Left renal cortex interstitium (tissue), 4 donors: ENCODE measurements at regions not wholly inside any gene's neighbourhood (a gene's known extent, or its start where the extent isn't known, plus 50 kb on each side); places are given as distances from the start of the nearest gene placed in this dataset.
A peak's percentile ranks its signal among the peaks of the same experiment; 100 is the strongest.
"Not testable (repeated sequence)": the region's sequence is repeated elsewhere in the genome, so short reads cannot be mapped to it uniquely, and the experiment has no call there.

Source experiments
- DNase-seq, 4 donors: peaks; one replicate each; pipeline ENCODE4 v3.0.0-alpha.2; 2013; ENCODE audit warnings: low read depth in 4 of 4, low spot score in 2 of 4, missing footprints in 1 of 4

DNA sequence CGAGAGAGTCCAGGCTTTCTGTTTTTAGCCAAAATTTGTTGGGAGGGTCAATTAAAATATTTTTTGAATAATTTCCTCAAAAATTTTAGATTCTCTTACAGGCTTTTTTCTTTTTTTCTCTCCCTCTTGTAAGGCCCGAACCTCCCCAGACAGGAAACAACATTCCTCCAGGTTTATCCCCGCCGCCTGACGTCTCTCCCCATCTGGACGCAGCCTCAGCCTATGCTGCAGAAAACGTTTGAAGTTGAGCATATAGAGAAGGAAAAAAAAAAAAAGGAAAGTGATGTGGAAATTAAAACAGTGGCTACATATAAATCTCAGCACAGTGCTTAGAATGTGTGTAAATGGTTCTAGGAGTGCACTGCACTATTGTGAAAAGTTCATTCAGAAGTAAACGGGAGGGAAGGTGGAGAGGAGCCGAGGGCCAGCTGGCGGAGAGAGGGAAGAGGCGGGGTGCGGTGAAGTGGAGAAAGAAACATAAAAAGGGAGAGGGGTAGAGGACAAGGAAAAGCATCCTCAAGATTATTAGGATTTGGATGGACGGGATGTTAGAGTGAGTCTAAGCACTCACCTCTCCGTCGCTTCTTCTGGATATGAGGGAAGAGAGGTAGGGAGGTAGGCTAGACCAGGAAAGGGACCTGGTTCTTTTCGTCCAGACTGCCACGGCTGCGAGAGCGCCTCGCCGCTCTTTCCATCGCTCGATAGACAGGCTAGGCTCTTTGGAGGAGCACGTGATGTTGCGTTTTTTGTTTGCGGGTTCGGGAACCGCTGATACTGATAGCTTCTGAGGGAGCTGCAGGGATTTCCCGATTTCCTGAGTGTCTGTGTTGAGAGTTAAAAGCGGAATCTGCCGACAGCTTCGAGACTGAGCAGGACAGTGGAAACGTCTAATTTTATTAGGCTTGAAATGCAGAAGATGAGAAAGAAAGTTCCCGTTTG lies 98.7 kb downstream of the TRIM27 start:
- DNase-seq: no peak

DNA sequence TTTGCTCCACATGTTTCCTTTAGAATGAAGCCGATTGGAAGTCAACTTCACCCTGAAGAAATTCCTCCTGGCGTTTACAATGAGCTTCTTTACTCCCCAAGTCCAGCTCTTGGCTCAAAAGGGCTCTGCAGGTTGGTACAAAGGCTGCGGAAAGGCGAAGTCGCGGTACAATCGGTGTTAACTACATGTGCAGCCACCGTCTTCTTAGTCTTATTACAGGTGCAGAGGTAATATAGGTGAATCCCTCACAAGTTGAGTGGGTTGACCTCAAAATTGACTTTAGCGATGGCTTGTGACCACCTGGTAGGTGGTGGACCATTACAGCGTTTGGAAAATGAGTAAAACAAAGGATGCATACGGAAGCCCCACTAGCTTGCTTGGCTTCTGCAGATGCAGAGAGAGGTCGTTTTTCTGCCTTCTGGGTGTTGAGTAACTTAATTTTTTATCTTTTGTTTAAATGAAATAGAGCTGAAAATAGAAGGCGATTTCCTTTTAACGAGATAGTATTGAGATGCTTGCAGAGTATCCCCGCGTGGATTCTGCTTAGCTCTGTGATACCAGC lies 98.0 kb downstream of the TRIM27 start:
- no peak for DNase-seq

DNA sequence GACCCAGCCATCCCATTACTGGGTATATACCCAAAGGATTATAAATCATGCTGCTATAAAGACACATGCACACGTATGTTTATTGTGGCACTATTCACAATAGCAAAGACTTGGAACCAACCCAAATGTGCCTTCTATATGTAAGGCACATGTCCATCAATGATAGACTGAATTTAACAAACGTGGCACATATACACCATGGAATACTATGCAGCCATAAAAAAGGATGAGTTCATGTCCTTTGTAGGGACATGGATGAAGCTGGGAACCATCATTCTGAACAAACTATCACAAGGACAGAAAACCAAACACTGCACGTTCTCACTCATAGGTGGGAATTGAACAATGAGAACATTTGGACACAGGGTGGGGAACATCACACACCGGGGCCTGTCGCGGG lies 92.1 kb downstream of the TRIM27 start:
- DNase-seq: not testable (repeated sequence)

DNA sequence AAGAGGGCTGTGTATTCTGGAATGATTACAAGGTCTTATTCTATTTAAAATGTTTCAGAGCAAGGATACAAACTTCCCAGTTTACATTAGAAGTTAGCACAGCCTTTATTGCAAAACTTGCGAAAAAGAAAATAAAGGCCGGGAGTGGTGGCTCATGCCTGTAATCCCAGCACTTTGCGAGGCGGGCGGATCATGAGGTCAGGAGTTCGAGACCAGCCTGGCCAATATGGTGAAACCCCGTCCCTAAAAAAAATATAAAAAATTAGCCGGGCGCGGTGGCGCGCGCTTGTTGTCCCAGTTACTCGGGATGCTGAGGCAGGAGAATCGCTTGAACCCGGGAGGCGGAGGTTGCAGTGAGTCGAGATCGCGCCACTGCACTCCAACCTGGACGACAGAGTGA lies 87.1 kb downstream of the TRIM27 start:
- DNase-seq: not testable (repeated sequence)

- DNase-seq: peak; percentile 68 to 81 (median 78)
These were observed 85.5 kb downstream of the TRIM27 start for GRCh38 chr6:28838289-28838633.

GRCh38 chr6:28838634-28839442 lies 84.9 kb downstream of the TRIM27 start:
- DNase-seq: peak in 2 of 4 donors; percentile 62 to 71

DNA sequence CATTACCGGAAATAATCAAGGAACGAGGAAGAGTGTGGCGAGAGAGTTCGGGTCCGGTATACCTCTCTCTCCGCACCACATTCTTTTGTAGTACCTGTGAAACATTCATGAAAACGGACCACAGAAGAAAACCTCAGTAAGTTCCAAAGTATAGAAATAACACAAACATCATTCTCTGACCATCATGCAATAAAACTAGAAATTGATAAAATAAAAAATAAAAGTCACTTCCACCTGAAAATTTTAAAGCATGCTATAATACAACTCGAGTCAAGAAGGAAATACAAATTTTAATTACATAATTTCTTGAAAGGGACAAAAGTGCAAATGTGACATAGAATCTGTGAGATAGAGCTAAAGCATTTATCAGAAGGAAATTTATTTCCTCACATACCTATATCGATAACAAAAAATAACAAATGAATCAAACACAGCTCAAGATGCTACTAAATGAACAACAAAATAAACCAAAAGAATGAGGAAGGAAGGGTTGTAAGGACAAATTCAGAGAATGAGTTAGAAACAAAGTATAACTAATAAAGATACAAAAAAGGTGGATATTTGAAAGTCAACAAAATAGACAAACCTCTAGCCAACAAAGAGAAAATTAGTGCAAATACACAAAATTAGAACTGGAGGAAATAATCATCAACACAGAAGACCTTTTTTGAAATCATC lies 84.2 kb downstream of the TRIM27 start:
- no peak for DNase-seq

GRCh38 chr6:28841290-28841689 lies 82.5 kb downstream of the TRIM27 start:
- no peak for DNase-seq

DNA sequence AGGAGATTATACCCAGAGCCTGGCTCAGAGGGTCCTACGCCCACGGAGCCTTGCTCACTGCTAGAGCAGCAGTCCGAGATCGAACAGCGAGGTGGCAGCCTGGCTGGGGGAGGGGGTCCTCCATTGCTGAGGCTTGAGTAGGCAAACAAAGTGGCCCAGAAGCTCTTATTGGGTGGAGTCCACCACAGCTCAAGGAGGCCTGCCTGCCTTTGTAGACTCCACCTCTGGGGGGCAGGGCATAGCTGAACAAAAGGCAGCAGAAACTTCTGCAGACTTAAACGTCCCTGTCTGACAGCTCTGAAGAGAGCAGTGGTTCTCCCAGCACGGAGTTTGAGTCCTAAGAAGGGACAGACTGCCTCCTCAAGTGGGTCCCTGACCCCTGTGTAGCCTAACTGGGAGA lies 75.0 kb downstream of the TRIM27 start:
- DNase-seq: not testable (repeated sequence)
